ENCODE measurements at regions not wholly inside any gene's neighbourhood (a gene's known extent, or its start where the extent isn't known, plus 50 kb on each side); places are given as distances from the start of the nearest gene placed in this dataset.

DNA sequence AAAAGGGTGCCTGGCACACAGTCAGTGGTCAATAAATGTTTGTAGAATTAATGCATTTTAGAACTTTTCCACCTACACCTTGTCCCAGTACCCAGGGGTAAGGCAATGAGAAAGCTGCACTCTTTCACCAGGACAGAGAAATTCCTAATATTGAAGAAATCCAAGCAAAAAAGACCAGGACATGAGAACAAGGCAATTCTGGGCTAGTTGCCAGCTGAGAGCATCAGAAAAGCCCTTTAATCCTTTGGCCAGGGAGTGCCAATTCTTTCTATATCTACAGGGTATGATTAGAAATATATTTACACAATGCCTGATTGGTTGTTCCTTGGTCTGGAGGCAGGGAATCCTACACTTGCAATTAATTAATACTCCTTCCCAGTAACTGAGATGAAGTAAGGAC lies 492.4 kb upstream of the NFIA start:
- POLR2A ChIA-PET (ENCODE audit: low non-redundant PET) = no interaction called here
- DNase-seq (ENCODE audit: low spot score) = peak; percentile 7
- Histone ChIP-seq H3K27ac (ENCODE audit: low read depth, low read length, poor library complexity, severe bottlenecking) (no peak overlapping the region), H3K4me3 (ENCODE audit: low read depth, low read length, poor library complexity, severe bottlenecking) (no peak overlapping the region), H3K4me1 (ENCODE audit: insufficient read depth, low read length, poor library complexity, severe bottlenecking) (no peaks in the 10 kb centered on the region), H3K36me3 (ENCODE audit: insufficient read depth, low read length, poor library complexity, severe bottlenecking) (no peaks in the 10 kb centered on the region), H3K27me3 (replicated peaks; ENCODE audit: insufficient read depth, low read depth, low read length, poor library complexity) (peaks cover 10% of the 10 kb centered on the region), H3K9me3 (ENCODE audit: low read depth, low read length, poor library complexity, severe bottlenecking) (no peaks in the 10 kb centered on the region)
- intact Hi-C loops (cut with micrococcal nuclease; ENCODE audit: unreplicated experiment) = no loop called here
- TF ChIP-seq CTCF (conservative IDR thresholded peaks at IDR 0.05; ENCODE audit: low read depth, low read length) = no peak
- no peak for TF ChIP-seq EZH2 (IDR thresholded peaks at IDR 0.05; ENCODE audit: borderline replicate concordance, low read depth, low read length, poor library complexity, severe bottlenecking)
- CTCF ChIA-PET = no interaction called here
- no TSS peak for BruUV-seq (replicated peaks)

- TF ChIP-seq CTCF (conservative IDR thresholded peaks at IDR 0.05; ENCODE audit: low read depth, low read length) = no peak
- Histone ChIP-seq H3K36me3 (ENCODE audit: insufficient read depth, low read length, poor library complexity, severe bottlenecking) (no peaks in the 10 kb centered on the region), H3K4me3 (ENCODE audit: low read depth, low read length, poor library complexity, severe bottlenecking) (no peak overlapping the region), H3K27me3 (replicated peaks; ENCODE audit: insufficient read depth, low read depth, low read length, poor library complexity) (peaks cover 4% of the 10 kb centered on the region), H3K27ac (ENCODE audit: low read depth, low read length, poor library complexity, severe bottlenecking) (no peak overlapping the region), H3K9me3 (ENCODE audit: low read depth, low read length, poor library complexity, severe bottlenecking) (peaks cover 5% of the 10 kb centered on the region), H3K4me1 (ENCODE audit: insufficient read depth, low read length, poor library complexity, severe bottlenecking) (no peaks in the 10 kb centered on the region)
- intact Hi-C loops (cut with micrococcal nuclease; ENCODE audit: unreplicated experiment) = no loop called here
- no peak for DNase-seq (ENCODE audit: low spot score)
- POLR2A ChIA-PET (ENCODE audit: low non-redundant PET) = no interaction called here
- BruUV-seq (replicated peaks) = no TSS peak
- CTCF ChIA-PET = no interaction called here
Observed at GRCh38 chr1:60589046-60589748, 493.2 kb upstream of the NFIA start.

- TF ChIP-seq CTCF (conservative IDR thresholded peaks at IDR 0.05; ENCODE audit: low read depth, low read length) (no peak), EZH2 (IDR thresholded peaks at IDR 0.05; ENCODE audit: borderline replicate concordance, low read depth, low read length, poor library complexity, severe bottlenecking) (no peak)
- no peak overlapping the region for H3K27ac ChIP-seq (ENCODE audit: low read depth, low read length, poor library complexity, severe bottlenecking)
- no peaks in the 10 kb centered on the region for H3K4me1 ChIP-seq (ENCODE audit: insufficient read depth, low read length, poor library complexity, severe bottlenecking)
- peaks cover 15% of the 10 kb centered on the region for H3K9me3 ChIP-seq (ENCODE audit: low read depth, low read length, poor library complexity, severe bottlenecking)
- H3K27me3 ChIP-seq (replicated peaks; ENCODE audit: insufficient read depth, low read depth, low read length, poor library complexity) = no peaks in the 10 kb centered on the region
- BruUV-seq (replicated peaks) = no TSS peak
- DNase-seq (ENCODE audit: low spot score) = no peak
- no peaks in the 10 kb centered on the region for H3K36me3 ChIP-seq (ENCODE audit: insufficient read depth, low read length, poor library complexity, severe bottlenecking)
- intact Hi-C loops (cut with micrococcal nuclease; ENCODE audit: unreplicated experiment) = no loop called here
- CTCF ChIA-PET = no interaction called here
- POLR2A ChIA-PET (ENCODE audit: low non-redundant PET) = no interaction called here
- H3K4me3 ChIP-seq (ENCODE audit: low read depth, low read length, poor library complexity, severe bottlenecking) = no peak overlapping the region
Observed at GRCh38 chr1:60584371-60584770, 498.0 kb upstream of the NFIA start.

All from A673 (cell line).